DMS79 treated with DMSO at 0.1 percent for 48 hours (cell line): ENCODE measurements at regions not wholly inside any gene's neighbourhood (a gene's known extent, or its start where the extent isn't known, plus 50 kb on each side); places are given as distances from the start of the nearest gene placed in this dataset.
A peak's percentile ranks its signal among the peaks of the same experiment; 100 is the strongest.

ENCODE experiments used
- DNase-seq: peaks from one replicate; lab custom pipeline; 2025; lab: John Stamatoyannopoulos, UW

- DNase-seq = no peak
Measured at GRCh38 chr2:67462738-67463496, 65.8 kb downstream of the ETAA1 start.

- DNase-seq = no peak
Measured at GRCh38 chr2:67463810-67464209, 66.7 kb downstream of the ETAA1 start.

GRCh38 chr2:67465623-67466022 lies 68.5 kb downstream of the ETAA1 start:
- no peak for DNase-seq

- no peak for DNase-seq
Measured at GRCh38 chr2:67466734-67467133, 69.6 kb downstream of the ETAA1 start.

GRCh38 chr2:67471681-67472080 lies 74.5 kb downstream of the ETAA1 start:
- no peak for DNase-seq

- DNase-seq = peak; percentile 43
Measured at GRCh38 chr2:67476809-67477790, 80.0 kb downstream of the ETAA1 start.

GRCh38 chr2:67479261-67479660 lies 82.1 kb downstream of the ETAA1 start:
- DNase-seq = no peak

- DNase-seq = no peak
Measured at GRCh38 chr2:67485431-67485830, 88.3 kb downstream of the ETAA1 start.

- peak; percentile 8 for DNase-seq
Measured at GRCh38 chr2:67486041-67486796, 89.1 kb downstream of the ETAA1 start.

GRCh38 chr2:67487993-67488392 lies 90.9 kb downstream of the ETAA1 start:
- no peak for DNase-seq

GRCh38 chr2:67489396-67489795 lies 92.3 kb downstream of the ETAA1 start:
- DNase-seq = no peak

GRCh38 chr2:67498931-67499330 lies 101.8 kb downstream of the ETAA1 start:
- no peak for DNase-seq

- DNase-seq = no peak
Measured at GRCh38 chr2:67499989-67500388, 102.9 kb downstream of the ETAA1 start.

- no peak for DNase-seq
Measured at GRCh38 chr2:67500541-67500940, 103.4 kb downstream of the ETAA1 start.

- no peak for DNase-seq
Measured at GRCh38 chr2:67502346-67503065, 105.4 kb downstream of the ETAA1 start.

GRCh38 chr2:67503066-67503795 lies 106.1 kb downstream of the ETAA1 start:
- no peak for DNase-seq

GRCh38 chr2:67510745-67511144 lies 113.6 kb downstream of the ETAA1 start:
- no peak for DNase-seq

GRCh38 chr2:67514515-67514914 lies 117.4 kb downstream of the ETAA1 start:
- no peak for DNase-seq

GRCh38 chr2:67515056-67515455 lies 117.9 kb downstream of the ETAA1 start:
- DNase-seq = no peak

GRCh38 chr2:67515538-67515937 lies 118.4 kb downstream of the ETAA1 start:
- DNase-seq = peak; percentile 13

GRCh38 chr2:67516362-67516761 lies 119.2 kb downstream of the ETAA1 start:
- no peak for DNase-seq
